GM23338 (cell line): ENCODE measurements at regions not wholly inside any gene's neighbourhood (a gene's known extent, or its start where the extent isn't known, plus 50 kb on each side); places are given as distances from the start of the nearest gene placed in this dataset.

Experiments
- ATAC-seq: fragments of 200-7000 bp; cut with Tn5 transposase; 3 replicates; pipeline ENCODE4 v1.9.1; 2020
- DNase-seq: peaks from one replicate; pipeline ENCODE4 v3.0.0-alpha.2; 2015; ENCODE audit warnings: low spot score
- H2AFZ ChIP-seq: fragments of 200-600 bp; sonication (generic); 2 replicates; pipeline ENCODE4 v1.8.0; 2016; ENCODE audit warnings: antibody characterized with exemption, mild to moderate bottlenecking, moderate library complexity
- H3F3A ChIP-seq: fragments of 200-600 bp; sonication (generic); replicated peaks from 2 replicates; pipeline ENCODE4 v1.8.0; 2017; ENCODE audit warnings: antibody characterized with exemption, mixed run types, low read depth
- H3K27ac ChIP-seq: fragments of 200-600 bp; sonication (generic); 2 replicates; pipeline ENCODE4 v1.6.1; 2016; ENCODE audit warnings: low read depth
- H3K27me3 ChIP-seq: fragments of 200-600 bp; sonication (generic); 2 replicates; pipeline ENCODE4 v1.8.0; 2016; ENCODE audit warnings: mild to moderate bottlenecking, mixed run types, moderate library complexity; ENCODE audit not compliant: insufficient read depth
- H3K36me3 ChIP-seq: fragments of 200-600 bp; sonication (generic); 2 replicates; pipeline ENCODE4 v1.8.0; 2016; ENCODE audit warnings: mild to moderate bottlenecking; ENCODE audit not compliant: insufficient read depth
- H3K4me1 ChIP-seq: fragments of 200-600 bp; sonication (generic); 2 replicates; pipeline ENCODE4 v1.8.0; 2016; ENCODE audit warnings: mild to moderate bottlenecking, moderate library complexity; ENCODE audit not compliant: insufficient read depth
- H3K4me2 ChIP-seq: fragments of 200-600 bp; sonication (generic); 2 replicates; pipeline ENCODE4 v1.7.1; 2017; ENCODE audit warnings: mixed run types
- H3K4me3 ChIP-seq: fragments of 200-600 bp; sonication (generic); 2 replicates; pipeline ENCODE4 v1.6.1; 2016; ENCODE audit warnings: mixed run types
- H3K79me2 ChIP-seq: fragments of 200-600 bp; sonication (generic); replicated peaks from 2 replicates; pipeline ENCODE4 v1.8.0; 2017; ENCODE audit warnings: mild to moderate bottlenecking; ENCODE audit not compliant: insufficient read depth
- H3K9me2 ChIP-seq: fragments of 200-600 bp; sonication (generic); 2 replicates; pipeline ENCODE4 v1.8.0; 2017; ENCODE audit not compliant: insufficient read depth
- H4K20me1 ChIP-seq: fragments of 200-600 bp; sonication (generic); replicated peaks from 2 replicates; pipeline ENCODE4 v1.8.0; 2017; ENCODE audit warnings: mild to moderate bottlenecking; ENCODE audit not compliant: insufficient read depth
- H3K27ac Mint-ChIP-seq: 2 replicates; pipeline ENCODE4 v1.8.0; 2020; ENCODE audit warnings: inconsistent platforms, mild to moderate bottlenecking, moderate library complexity, mixed read lengths
- H3K27me3 Mint-ChIP-seq: 3 replicates; pipeline ENCODE4 v1.8.0; 2022; ENCODE audit warnings: low read depth, mild to moderate bottlenecking, moderate library complexity, mixed read lengths, inconsistent platforms; ENCODE audit not compliant: insufficient read depth, poor library complexity
- H3K36me3 Mint-ChIP-seq: 3 replicates; pipeline ENCODE4 v1.8.0; 2021; ENCODE audit warnings: low read depth, mild to moderate bottlenecking, inconsistent platforms, moderate library complexity, mixed read lengths
- H3K4me1 Mint-ChIP-seq: 3 replicates; pipeline ENCODE4 v1.8.0; 2020; ENCODE audit warnings: mild to moderate bottlenecking, inconsistent platforms, mixed read lengths
- H3K4me3 Mint-ChIP-seq: 3 replicates; pipeline ENCODE4 v1.8.0; 2021; ENCODE audit warnings: moderate library complexity, mild to moderate bottlenecking, inconsistent platforms, mixed read lengths
- H3K9me3 Mint-ChIP-seq: 3 replicates; pipeline ENCODE4 v1.8.0; 2020; ENCODE audit warnings: moderate library complexity, mild to moderate bottlenecking, inconsistent platforms, mixed read lengths
- CREB1 ChIP-seq: fragments of 250-450 bp; sonication (Bioruptor Pico); IDR thresholded peaks from 2 replicates; pipeline ENCODE4 v1.5.0; 2020; ENCODE audit warnings: low read depth, mild to moderate bottlenecking, moderate library complexity
- CTCF ChIP-seq, 2 experiments: fragments of 200-600 bp in 1 of 2; sonication (generic) in 1 of 2; conservative IDR thresholded peaks; 2 replicates each; pipeline versions ENCODE4 v1.5.1 to v1.6.1; 2016 to 2017; ENCODE audit warnings: antibody characterized with exemption in 2 of 2, low read depth in 2 of 2, mild to moderate bottlenecking in 2 of 2, moderate library complexity in 1 of 2
- EZH2 ChIP-seq: fragments of 200-600 bp; sonication (generic); IDR thresholded peaks from one replicate; pipeline ENCODE4 v1.8.0; 2017; ENCODE audit warnings: antibody characterized with exemption, mild to moderate bottlenecking, low read depth; ENCODE audit not compliant: unreplicated experiment
- EZH2phosphoT487 ChIP-seq: fragments of 200-600 bp; sonication (generic); IDR thresholded peaks from one replicate; pipeline ENCODE4 v1.8.1; 2018; ENCODE audit warnings: antibody characterized with exemption; ENCODE audit not compliant: unreplicated experiment
- JUNB ChIP-seq: IDR thresholded peaks from one replicate; pipeline ENCODE4 v1.6.1; 2016; ENCODE audit warnings: antibody characterized with exemption; ENCODE audit not compliant: unreplicated experiment
- POLR2AphosphoS5 ChIP-seq: IDR thresholded peaks from 2 replicates; pipeline ENCODE4 v1.6.1; 2016; ENCODE audit warnings: antibody characterized with exemption, low read depth
- STAT1 ChIP-seq: IDR thresholded peaks from one replicate; pipeline ENCODE4 v1.6.1; 2016; ENCODE audit warnings: antibody characterized with exemption; ENCODE audit not compliant: unreplicated experiment
- ZNF114 ChIP-seq: fragments of 250-450 bp; sonication (Bioruptor Pico); IDR thresholded peaks from 2 replicates; pipeline ENCODE4 v1.5.0; 2020; ENCODE audit warnings: mild to moderate bottlenecking, moderate library complexity
- TF ChIP-seq, protein P1 (sequence below): fragments of 250-450 bp; sonication (Bioruptor Pico); IDR thresholded peaks from 2 replicates; pipeline ENCODE4 v1.5.0; 2020; ENCODE audit warnings: mild to moderate bottlenecking, moderate library complexity
- TF ChIP-seq, protein P2 (sequence below): IDR thresholded peaks from 2 replicates; pipeline ENCODE4 v1.6.1; 2016; ENCODE audit warnings: antibody characterized with exemption

GRCh38 chr1:199762572-199762971, 264.9 kb upstream of the NR5A2 start:
- ATAC-seq, result no peak
- TF ChIP-seq CREB1 (CRISPR knock-in tag) (no peak), POLR2AphosphoS5 (no peak), STAT1 (no peak), EZH2phosphoT487 (no peak), EZH2 (no peak), JUNB (no peak), CTCF (conservative IDR thresholded peaks at IDR 0.05; ENCODE audit: low read depth in 2 of 2) (no peak), ZNF114 (CRISPR knock-in tag) (no peak)
- TF ChIP-seq, protein P1, sequence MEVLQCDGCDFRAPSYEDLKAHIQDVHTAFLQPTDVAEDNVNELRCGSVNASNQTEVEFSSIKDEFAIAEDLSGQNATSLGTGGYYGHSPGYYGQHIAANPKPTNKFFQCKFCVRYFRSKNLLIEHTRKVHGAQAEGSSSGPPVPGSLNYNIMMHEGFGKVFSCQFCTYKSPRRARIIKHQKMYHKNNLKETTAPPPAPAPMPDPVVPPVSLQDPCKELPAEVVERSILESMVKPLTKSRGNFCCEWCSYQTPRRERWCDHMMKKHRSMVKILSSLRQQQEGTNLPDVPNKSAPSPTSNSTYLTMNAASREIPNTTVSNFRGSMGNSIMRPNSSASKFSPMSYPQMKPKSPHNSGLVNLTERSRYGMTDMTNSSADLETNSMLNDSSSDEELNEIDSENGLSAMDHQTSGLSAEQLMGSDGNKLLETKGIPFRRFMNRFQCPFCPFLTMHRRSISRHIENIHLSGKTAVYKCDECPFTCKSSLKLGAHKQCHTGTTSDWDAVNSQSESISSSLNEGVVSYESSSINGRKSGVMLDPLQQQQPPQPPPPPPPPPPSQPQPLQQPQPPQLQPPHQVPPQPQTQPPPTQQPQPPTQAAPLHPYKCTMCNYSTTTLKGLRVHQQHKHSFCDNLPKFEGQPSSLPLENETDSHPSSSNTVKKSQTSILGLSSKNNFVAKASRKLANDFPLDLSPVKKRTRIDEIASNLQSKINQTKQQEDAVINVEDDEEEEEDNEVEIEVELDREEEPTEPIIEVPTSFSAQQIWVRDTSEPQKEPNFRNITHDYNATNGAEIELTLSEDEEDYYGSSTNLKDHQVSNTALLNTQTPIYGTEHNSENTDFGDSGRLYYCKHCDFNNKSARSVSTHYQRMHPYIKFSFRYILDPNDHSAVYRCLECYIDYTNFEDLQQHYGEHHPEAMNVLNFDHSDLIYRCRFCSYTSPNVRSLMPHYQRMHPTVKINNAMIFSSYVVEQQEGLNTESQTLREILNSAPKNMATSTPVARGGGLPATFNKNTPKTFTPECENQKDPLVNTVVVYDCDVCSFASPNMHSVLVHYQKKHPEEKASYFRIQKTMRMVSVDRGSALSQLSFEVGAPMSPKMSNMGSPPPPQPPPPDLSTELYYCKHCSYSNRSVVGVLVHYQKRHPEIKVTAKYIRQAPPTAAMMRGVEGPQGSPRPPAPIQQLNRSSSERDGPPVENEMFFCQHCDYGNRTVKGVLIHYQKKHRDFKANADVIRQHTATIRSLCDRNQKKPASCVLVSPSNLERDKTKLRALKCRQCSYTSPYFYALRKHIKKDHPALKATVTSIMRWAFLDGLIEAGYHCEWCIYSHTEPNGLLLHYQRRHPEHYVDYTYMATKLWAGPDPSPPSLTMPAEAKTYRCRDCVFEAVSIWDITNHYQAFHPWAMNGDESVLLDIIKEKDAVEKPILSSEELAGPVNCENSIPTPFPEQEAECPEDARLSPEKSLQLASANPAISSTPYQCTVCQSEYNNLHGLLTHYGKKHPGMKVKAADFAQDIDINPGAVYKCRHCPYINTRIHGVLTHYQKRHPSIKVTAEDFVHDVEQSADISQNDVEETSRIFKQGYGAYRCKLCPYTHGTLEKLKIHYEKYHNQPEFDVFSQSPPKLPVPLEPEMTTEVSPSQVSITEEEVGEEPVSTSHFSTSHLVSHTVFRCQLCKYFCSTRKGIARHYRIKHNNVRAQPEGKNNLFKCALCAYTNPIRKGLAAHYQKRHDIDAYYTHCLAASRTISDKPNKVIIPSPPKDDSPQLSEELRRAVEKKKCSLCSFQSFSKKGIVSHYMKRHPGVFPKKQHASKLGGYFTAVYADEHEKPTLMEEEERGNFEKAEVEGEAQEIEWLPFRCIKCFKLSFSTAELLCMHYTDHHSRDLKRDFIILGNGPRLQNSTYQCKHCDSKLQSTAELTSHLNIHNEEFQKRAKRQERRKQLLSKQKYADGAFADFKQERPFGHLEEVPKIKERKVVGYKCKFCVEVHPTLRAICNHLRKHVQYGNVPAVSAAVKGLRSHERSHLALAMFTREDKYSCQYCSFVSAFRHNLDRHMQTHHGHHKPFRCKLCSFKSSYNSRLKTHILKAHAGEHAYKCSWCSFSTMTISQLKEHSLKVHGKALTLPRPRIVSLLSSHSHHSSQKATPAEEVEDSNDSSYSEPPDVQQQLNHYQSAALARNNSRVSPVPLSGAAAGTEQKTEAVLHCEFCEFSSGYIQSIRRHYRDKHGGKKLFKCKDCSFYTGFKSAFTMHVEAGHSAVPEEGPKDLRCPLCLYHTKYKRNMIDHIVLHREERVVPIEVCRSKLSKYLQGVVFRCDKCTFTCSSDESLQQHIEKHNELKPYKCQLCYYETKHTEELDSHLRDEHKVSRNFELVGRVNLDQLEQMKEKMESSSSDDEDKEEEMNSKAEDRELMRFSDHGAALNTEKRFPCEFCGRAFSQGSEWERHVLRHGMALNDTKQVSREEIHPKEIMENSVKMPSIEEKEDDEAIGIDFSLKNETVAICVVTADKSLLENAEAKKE, result no peak
- TF ChIP-seq, protein P2, sequence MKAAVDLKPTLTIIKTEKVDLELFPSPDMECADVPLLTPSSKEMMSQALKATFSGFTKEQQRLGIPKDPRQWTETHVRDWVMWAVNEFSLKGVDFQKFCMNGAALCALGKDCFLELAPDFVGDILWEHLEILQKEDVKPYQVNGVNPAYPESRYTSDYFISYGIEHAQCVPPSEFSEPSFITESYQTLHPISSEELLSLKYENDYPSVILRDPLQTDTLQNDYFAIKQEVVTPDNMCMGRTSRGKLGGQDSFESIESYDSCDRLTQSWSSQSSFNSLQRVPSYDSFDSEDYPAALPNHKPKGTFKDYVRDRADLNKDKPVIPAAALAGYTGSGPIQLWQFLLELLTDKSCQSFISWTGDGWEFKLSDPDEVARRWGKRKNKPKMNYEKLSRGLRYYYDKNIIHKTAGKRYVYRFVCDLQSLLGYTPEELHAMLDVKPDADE, result no peak
- peaks cover 11% of the 10 kb centered on the region for H3K9me2 ChIP-seq
- H3K79me2 ChIP-seq, result no peaks in the 10 kb centered on the region
- Mint-ChIP-seq H3K9me3 (peaks cover 19% of the 10 kb centered on the region; the same call in 2 of the 3 replicates), H3K4me3 (no peak overlapping the region), H3K27me3 (peaks cover 4% of the 10 kb centered on the region), H3K27ac (no peak overlapping the region), H3K36me3 (peaks cover 12% of the 10 kb centered on the region; the same call in 1 of the 3 replicates), H3K4me1 (peaks cover 6% of the 10 kb centered on the region; the same call in 2 of the 3 replicates)
- H3K4me3 ChIP-seq, result no peak overlapping the region
- H3K4me2 ChIP-seq, result no peak overlapping the region
- H3K36me3 ChIP-seq, result 0 out of 2 replicates have a peak, but pooled peaks cover 6% of the 10 kb centered on the region
- no peak overlapping the region for H2AFZ ChIP-seq
- H3K27ac ChIP-seq, result no peak overlapping the region
- H4K20me1 ChIP-seq, result no peaks in the 10 kb centered on the region
- H3K27me3 ChIP-seq, result no peaks in the 10 kb centered on the region
- no peaks in the 10 kb centered on the region for H3K4me1 ChIP-seq
- no peak for DNase-seq
- H3F3A ChIP-seq, result no peaks in the 10 kb centered on the region
